HPDE6-E6E7 (cell line): ENCODE measurements at regions not wholly inside any gene's neighbourhood (a gene's known extent, or its start where the extent isn't known, plus 50 kb on each side); places are given as distances from the start of the nearest gene placed in this dataset.

Source experiments
- DNase-seq: peaks from one replicate; pipeline ENCODE4 v3.0.0; 2011; ENCODE audit warnings: missing footprints; ENCODE audit errors: extremely low spot score

- DNase-seq: no peak
Observed at GRCh38 chr5:29833394-29833793, 1360.1 kb upstream of the CDH6 start.

DNA sequence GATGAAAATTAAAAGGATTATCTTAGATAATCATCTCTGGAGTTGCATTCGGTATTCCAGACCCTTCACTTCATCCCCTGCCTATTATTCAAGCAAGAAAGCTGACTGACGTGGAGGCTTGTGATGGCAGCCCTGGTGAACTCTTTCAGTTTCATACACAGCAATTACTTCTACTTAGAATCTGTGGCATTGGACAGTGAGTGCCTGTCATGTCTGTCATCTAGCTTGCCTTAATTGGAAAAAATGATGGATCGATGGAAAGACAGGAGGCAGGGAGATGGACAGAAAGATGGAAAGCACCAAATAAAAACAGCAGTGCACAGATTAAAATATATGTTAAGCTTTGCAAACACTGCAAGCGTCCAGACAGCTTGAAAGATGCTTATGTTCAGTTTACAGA, 1371.0 kb upstream of the CDH6 start:
- DNase-seq: no peak

GRCh38 chr5:29811914-29812679, 1381.4 kb upstream of the CDH6 start:
- DNase-seq: no peak

- no peak for DNase-seq
Observed at GRCh38 chr5:29805804-29806203, 1387.7 kb upstream of the CDH6 start.

DNA sequence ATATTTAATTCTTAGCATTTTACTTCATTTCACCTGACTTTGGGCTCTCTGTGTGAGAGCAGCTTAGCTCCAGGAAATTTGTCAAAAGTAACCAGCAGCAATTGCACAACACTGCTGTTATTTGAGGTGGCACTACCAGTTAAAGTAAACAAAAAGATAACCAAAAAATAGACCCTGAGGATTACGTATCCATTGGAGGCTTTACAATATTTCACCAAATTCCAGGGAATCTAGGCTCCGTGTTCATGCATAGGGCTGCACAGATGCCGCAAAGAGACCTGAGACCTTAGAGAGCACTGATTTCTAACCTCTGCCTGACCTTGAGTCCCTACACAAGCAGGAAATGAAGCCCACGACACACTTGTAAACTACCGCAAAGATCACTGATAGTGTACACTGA, 1392.7 kb upstream of the CDH6 start:
- no peak for DNase-seq

DNA sequence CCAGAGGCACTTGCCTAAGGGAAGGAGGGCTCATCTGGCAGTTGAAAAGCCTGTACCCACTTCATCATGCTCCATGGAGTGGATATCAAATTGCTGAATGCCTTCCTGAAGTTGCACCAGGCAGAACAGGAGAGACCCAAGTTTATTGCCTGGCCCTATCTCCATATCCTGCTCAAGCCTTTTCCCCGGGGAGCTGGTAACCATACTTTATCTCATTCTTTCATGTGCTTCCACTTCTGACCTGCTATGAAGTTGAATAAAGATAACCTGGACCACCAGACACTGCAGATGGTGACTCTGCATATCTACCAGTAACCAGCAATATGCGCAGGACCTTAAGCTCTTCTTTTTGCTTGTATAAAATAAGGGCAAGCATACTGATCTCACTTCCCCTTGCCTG, 1397.5 kb upstream of the CDH6 start:
- DNase-seq: no peak

- DNase-seq: no peak
Observed at GRCh38 chr5:29795096-29795652, 1398.3 kb upstream of the CDH6 start.

GRCh38 chr5:29794141-29794787, 1399.2 kb upstream of the CDH6 start:
- DNase-seq: no peak

DNA sequence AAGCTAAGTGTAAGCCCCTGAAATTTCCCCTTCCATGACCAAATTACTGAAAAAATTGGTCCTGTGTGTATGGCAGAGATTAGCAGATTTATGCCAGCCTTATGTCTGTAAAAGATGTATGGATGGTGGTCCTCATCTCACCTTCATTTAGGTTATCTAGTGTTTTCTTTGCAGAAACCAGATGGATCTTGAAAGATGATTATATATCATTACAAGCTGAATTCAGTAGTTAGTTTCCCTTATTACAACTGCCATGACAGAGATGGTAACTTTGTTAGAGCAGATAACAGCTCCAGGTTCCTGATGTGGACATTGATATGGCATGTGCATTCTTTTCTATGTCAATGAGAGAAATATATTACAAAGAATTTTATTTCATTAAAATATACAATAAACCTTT, 1403.2 kb upstream of the CDH6 start:
- no peak for DNase-seq

GRCh38 chr5:29780401-29780800, 1413.1 kb upstream of the CDH6 start:
- DNase-seq: no peak

- no peak for DNase-seq
Observed at GRCh38 chr5:29779141-29779540, 1414.3 kb upstream of the CDH6 start.

- no peak for DNase-seq
Observed at GRCh38 chr5:29777373-29777772, 1416.1 kb upstream of the CDH6 start.

- DNase-seq: no peak
Observed at GRCh38 chr5:29770936-29771335, 1422.5 kb upstream of the CDH6 start.

DNA sequence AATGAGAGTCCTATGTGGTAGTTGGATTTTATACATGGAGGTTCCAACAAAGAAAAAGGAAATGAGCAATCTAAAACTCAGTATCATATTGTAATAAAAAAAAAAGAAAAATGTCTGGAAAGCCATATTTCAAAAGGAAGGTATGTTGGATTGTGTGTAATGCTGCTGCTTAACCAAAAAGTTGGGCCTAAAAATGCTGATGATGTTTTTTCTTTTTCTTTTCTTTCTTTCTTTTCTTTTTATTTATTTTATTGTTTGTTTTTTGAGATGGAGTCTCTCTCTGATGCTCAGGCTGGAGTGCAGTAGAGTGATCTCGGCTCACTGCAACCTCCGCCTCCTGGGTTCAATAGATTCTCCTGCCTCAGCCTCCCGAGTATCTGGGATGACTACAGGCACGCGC, 1424.0 kb upstream of the CDH6 start:
- DNase-seq: no peak

DNA sequence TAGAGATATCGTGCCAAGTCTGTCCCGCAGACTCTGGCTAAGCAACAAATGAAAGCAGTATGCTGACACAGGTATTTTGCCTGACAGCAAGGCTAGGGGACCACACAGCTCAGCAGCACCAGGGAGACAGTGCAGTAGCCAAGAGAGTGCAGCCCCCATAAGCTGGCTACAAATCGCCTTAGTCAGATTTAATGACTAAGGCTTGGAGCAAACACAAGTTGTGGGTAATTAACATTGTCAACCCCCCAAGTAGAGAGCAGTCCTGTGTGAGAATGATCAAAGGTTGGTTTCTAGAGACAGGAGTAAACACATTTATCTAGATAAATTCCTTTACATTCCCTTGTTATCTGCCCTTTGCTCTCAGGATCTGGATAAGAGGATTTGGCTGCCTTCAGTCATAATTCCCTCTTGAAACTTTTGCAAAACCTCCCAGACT, 1434.5 kb upstream of the CDH6 start:
- no peak for DNase-seq

- no peak for DNase-seq
Observed at GRCh38 chr5:29750453-29750852, 1443.0 kb upstream of the CDH6 start.

DNA sequence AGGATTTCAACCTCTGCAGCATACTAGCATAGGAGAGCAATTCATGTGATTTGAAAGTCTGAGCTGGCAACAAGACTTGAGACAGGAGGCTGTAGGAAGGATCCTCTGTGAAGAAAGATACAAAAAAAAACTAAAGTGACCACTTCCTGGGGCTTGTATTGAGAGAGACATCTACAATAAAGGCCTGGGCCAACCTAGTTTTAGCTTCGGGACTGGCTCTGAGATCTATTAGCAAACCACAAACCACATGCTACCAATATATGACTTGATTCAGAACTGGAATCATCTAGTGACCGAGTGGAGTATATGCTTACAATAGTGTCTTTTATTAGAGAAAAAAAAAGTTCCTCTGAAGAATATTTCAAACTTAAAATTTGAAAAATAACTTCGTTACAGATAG, 1448.9 kb upstream of the CDH6 start:
- no peak for DNase-seq

- DNase-seq: no peak
Observed at GRCh38 chr5:29720954-29721353, 1472.5 kb upstream of the CDH6 start.

DNA sequence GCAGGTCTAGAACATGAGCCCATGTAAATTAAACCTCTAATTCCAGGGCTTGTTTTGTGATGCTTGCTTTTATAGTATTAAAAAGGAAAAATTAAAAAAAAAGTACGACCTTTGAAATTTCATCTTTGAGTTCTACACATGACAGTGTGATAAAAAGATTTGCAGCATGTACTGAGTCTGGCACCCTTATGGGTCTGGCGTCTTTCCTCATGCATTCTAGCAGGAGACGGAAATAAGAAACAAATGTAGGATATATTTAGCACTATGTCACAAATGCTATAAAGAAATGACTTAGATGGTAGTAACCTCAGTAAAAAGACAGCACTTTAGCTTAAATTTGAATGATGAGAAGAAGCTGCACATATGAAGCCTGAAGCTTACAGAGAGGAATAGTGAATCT, 1474.3 kb upstream of the CDH6 start:
- no peak for DNase-seq

DNA sequence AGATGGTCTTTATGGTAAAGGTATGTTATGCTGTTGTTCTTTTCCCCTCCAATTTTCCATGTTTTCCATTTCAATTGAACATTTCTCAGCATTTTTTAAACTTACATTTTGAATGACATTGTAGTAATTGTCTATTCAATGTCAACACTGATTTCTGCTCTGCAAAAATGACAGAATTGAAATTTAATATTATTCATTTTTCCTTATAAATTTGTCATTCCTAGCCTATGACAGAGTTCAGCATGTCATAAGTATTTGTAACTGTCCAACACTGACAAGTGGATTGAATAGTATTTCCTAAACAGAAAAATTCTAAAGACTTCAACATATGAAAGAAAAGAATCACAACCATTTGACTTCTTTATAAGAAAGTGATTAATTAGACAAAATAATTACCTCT, 1478.3 kb upstream of the CDH6 start:
- no peak for DNase-seq

DNA sequence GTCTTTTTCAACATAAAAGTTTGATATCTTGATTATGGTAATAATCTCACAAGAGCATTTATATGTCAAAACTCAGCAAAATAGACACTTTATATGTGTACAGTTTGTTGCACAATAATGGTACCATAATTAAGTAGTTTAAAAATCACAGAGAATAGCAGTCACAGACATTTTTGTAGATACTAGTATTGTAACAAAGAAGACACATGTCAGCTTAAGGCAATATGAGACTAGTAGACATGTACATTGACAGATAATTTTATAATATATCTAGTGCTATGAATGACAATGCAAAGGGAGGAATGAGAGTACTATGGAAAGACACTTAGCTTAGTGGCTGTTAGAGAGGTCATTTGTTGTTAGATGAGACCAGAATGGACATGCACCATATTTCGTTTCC, 1490.6 kb upstream of the CDH6 start:
- no peak for DNase-seq

- DNase-seq: no peak
Observed at GRCh38 chr5:29701600-29701999, 1491.9 kb upstream of the CDH6 start.

GRCh38 chr5:29697785-29698414, 1495.6 kb upstream of the CDH6 start:
- no peak for DNase-seq
